NCI-H2107 treated with DMSO at 0.1 percent for 48 hours (cell line): ENCODE measurements at regions not wholly inside any gene's neighbourhood (a gene's known extent, or its start where the extent isn't known, plus 50 kb on each side); places are given as distances from the start of the nearest gene placed in this dataset.
A peak's percentile ranks its signal among the peaks of the same experiment; 100 is the strongest.
"Not testable (repeated sequence)": the region's sequence is repeated elsewhere in the genome, so short reads cannot be mapped to it uniquely, and the experiment has no call there.

Experiments
- DNase-seq: peaks from one replicate; lab custom pipeline; 2025; ENCODE audit not compliant: unreplicated experiment; lab: John Stamatoyannopoulos, UW

DNA sequence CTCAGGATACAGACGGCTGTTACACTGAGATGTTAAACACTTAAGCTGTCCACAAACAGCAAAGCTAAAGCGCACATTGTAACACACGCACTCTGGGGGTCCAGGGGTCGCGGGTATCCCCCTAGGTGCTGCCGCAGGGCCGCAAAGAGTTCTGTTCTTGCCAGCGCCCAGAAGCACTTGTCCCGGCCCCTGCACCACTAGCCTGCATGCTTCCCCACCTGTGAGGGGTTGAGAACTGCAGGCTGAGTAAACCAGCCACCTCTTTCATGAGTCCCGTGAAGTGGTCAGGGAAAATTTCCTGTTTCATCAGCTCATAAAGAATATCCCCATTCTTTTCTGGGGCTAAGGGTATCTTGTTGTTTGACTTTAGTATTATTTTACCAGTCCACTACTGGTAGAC is 154.4 kb upstream of the FBXL17 start:
- no peak for DNase-seq

DNA sequence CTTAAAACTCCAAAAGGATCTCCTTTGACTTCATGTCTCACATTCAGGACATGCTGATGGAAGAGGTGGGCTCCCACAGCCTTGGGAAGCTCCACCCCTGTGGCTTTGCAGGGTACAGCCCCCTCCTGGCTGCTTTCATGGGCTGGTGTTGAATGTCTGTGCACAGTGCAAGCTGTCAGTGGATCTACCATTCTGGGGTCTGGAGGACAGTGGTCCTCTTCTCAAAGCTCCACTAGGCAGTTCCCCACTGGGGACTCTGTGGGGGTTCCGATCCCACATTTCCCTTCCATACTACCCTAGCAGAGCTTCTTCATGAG is 150.2 kb upstream of the FBXL17 start:
- not testable (repeated sequence) for DNase-seq

DNA sequence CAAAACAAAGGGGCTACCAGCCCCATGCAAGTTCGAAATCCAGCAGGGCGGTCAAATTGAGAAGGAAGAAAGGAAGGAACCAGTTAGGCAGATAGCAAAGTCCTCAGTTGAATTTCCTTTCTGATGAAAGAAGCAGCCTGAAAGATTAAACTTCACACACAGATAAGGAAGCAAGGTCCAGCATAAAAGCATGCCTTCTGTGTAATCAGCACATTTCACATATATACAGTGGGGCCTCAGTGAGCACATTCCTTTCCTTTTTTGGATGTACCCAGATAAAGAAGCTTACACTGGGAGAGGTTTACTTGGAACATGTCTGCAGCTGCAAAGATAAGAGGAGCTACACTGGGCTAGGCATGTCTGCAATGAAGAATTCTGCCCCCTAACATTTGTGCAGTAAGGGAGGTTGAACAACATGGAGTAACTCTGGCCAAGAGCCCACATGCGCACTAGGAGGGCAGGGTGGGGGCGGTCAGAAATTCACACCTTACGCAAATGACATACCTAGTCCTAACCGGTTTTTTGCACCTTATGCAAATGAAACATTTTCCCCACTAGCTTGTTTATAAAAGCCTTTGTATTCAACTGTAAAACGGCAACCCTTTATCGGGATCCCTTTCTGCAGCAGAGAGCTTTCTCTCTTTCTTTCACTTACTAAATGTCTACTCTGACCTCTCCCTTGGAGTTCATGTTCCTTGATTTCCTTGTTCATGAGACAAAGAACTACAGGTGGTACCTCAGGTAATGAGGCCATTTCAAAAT is 149.7 kb upstream of the FBXL17 start:
- no peak for DNase-seq

DNA sequence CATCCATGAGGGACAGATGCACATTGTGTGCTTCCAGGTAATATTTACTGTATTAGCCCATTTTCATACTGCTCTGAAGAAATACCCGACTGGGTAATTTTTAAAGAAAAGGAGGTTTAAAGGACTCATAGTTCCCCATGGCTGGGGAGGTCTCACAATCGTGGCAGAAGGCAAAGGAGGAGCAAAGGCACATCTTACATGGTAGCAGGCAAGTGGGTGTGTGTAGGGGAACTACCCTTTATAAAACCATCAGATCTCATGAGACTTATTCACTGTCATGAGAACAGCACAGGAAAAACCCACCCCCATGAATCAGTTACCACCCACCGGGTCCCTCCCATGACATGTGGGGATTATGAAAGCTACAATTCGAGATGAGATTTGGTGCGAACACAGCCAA is 148.8 kb upstream of the FBXL17 start:
- no peak for DNase-seq

DNA sequence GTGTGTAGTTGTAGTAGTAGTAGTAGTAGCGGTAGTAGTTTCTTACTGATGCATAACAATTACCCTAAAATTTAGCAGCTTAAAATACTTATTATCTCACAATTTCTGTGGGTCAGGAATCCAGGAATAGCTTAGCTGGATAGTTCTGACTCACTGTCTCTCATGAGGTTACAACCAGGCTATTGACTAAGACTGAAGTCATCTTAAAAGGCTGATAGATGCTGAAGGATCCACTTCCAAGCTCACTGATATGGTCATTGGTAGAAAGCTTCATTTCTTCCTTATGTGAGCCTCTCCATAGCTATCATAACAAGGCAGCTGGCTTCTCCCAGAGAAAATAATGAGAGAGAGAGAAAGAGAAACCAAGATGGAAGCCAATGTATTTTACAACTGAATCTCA is 147.5 kb upstream of the FBXL17 start:
- no peak for DNase-seq

DNA sequence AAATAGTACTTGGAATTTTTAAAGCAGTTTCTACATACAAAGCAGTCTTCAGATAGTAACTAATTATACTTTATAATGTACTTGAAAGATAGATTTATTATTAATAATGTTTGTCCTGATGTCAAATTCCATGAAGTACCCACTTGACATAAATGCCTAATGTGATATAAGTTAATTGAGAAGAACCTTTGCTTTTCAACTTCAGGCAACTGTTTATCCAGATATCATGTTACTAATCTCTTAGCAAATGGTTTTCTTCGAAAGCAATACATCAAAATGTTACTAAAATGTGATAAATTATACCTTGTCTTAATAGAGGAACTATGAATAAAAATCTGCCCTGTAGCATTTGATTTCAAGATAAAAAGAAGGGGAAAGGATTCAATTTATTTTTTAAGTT is 146.8 kb upstream of the FBXL17 start:
- no peak for DNase-seq

DNA sequence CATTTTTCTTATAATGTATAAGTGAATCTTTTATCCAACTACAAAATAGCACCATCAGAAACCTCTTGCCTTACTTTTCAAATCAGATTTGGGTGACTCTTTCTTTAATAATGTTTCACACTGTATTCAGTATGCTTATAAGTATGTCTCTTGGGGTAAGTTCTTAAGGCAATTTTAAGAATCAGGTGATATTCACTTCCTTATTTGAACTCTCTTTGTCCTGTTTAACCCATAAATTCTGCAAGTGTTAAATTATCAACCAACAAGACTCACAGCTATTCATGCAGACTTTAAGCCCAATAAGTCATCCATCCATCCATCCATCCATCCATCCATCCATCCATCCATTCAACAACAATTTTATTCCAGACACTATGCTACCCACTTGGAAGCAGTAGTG is 142.7 kb upstream of the FBXL17 start:
- no peak for DNase-seq

DNA sequence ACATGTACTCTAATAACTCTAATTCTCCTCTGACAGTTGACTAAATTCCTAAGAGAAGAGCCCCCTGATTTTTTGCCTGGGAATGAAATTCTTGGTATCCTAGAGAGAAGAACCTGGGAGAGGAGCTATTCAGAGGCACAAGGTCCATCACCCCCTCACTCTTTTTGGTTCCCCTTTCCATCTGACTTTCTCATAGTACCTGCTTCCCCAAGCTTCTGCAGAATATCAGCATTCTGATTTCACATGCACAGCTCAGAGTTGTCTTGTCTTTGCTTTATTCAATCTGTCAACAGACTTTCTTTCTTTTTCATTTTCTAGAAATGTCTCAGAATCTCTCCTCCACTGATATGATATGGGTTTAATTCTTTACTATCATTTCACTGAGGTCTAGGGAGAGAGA is 141.5 kb upstream of the FBXL17 start:
- no peak for DNase-seq

DNA sequence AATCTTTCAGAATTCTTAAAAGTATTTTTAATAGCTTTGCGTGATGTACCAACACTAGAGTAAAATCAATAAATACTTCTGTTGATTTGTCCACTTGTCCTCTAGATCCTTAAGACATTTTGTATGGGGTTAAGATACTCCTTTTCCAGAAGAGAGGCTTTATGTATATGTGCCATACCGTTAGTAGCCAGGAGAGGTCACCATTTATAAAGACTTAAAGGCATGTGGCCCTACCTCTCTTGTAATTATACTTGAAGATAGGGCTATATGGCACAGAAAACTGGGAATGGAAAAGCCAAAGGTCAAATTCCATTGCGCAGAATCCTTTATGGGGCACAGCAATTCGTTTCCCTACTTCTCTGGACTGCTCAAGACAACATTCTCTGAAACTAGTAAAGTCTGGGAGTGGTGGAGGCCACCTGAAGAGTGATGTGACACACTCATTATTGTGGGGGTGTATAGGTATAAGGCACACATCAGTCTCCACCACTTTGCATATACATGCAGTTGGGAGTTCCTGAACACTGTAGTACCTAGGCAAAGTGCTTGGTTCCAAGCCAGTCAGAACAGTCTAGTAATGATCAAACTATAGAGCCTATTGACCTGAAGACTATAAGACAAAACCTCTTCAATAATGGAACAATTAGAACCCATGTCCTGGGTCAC is 140.1 kb upstream of the FBXL17 start:
- DNase-seq, result peak; percentile 44

DNA sequence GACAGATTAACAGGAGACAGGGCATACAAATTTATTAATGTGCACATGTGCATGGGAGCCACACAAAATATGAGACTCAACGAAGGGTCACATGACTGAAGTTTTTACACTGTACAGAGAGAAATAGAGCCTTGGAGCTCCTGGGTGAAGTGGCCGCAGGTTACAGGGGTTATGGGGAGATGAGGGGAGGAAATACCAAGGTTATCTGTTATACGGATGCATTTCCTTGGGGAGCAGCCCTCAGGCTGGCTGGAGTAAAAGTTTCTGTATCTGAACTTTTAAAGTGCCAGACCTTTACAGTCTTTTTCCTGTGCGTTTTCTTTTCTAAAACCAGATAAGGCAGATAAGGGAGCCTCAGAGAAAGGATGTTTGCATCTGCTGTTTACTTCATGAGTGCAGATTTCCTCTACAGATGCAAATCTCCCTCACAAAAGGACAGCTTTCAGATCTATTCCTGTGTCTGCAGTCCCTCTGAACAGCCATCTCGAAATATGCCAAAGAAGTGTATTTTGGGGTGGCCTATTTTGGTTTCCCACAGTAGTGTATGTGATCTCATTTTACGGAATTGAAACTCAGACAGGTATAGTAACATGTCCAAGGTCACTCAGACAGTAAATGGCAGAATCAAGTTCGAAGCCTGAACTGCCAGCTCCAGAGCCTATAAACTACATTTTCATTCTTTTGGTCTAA is 139.3 kb upstream of the FBXL17 start:
- DNase-seq, result no peak

DNA sequence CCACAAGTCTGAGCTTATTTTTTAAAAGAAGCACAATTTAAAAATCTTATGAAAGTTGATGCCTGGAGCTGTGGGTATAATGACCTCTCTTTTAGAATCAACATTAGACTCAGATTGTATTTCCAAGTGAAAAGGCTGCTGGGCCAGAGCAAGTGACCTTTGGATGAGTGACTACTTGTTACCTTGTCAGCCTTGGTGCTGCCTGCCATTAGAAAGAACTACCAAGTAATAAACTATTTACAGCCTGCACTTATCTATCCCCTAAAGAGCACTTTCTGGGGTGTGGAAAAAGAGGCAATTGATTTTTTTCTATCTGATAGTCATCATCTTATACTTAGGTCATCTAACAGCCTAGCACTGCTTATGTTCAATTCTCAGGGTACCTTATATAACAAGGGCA is 134.9 kb upstream of the FBXL17 start:
- DNase-seq, result no peak

DNA sequence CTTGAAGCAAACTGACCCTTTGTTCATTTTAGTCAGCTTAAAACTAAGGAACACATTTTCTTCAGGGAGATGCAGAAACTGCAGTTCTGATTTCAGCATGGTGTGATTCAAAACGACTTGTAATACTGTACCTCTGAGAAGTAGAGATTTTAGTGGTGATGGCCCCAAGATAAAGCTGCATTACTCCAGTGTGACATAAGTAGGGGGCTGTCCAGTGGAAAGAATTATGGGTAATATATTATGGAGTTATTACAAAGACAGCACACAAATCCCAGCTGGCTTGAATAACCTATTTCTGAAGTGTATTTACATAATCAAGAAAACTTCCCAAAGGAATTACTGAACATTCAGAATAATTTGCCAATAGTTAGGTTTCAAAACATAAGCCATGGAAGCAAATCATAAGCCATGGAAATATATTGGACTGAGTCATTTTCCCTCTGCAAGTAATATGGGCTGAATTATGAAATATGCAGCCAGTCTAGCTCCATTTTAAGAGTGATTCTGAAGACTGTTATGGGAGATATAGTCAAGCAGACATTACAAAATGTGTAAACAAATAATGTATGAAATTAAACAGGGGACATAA is 133.7 kb upstream of the FBXL17 start:
- DNase-seq, result no peak

DNA sequence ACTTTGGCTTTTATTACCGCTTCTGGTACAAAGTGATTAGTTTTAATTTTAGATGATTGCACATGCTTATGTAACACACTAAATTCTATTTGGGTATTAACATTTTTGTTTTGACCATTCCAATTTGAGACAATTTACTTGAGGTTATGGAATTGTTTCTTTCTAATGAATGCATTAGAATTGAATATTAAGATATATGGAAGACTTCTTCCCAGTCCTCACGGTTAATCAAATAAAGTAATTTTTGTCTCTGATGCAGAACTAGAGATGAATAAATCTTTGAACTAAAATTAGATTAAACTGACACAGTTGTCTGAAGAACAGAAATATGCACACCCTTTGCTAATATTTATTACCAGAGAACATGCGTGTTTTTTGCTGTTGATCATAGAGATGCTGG is 127.1 kb upstream of the FBXL17 start:
- DNase-seq, result no peak

DNA sequence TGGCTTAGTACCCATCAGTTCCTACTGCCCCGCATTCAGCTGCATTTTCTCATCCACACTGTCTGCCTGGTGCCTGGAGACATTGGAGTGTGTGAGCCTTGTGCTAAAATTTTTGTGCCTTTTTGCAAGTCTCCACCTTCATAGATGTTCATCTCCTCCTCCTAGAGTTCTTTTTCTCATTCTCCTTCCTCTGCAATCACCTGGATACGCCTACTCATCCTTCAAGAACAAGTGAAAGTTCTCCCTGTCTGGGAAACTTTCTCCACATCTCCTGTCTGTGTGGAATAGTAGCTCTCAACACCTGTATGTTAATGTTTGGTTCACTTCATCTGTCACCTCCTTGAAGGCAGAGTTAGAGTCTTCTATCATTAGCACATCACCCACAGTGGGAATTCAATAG is 125.7 kb upstream of the FBXL17 start:
- DNase-seq, result no peak

DNA sequence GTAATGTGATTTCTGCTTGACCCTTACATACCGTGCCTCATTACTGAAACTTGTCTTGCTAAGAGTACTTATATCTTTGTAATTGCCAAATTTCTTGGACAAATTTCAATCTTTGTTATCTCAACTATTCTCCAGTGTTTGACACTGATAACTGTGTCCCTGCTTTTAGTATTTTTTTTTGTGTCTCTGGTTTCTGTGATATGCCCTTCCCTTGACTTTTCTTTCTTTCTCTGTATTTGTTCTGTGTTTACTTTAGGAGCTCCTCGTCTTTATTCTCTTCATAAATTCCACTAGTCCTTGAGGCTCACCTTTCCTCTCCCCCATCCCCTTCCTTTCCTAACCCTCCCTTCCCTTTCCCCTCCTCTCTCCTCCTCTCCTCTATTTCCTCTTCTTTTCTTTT is 123.7 kb upstream of the FBXL17 start:
- DNase-seq, result no peak

DNA sequence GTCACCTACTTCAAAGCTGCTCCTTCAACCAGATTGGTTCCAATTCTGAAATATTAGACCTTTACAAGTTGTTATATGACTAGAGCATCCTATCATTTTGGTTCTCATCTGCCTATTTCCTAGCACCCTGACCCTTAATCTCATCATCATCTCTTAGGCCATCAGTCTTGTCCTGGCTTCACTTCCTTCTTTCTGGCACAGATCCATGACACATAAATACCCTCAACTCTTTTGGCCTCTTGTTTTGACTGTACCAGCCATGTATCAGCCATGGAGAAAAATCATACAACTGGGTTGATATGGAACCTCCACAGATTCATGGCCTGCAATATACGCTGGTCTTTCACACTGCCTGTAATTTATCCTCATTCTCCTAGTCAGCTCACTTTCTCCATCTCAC is 123.1 kb upstream of the FBXL17 start:
- DNase-seq, result no peak

DNA sequence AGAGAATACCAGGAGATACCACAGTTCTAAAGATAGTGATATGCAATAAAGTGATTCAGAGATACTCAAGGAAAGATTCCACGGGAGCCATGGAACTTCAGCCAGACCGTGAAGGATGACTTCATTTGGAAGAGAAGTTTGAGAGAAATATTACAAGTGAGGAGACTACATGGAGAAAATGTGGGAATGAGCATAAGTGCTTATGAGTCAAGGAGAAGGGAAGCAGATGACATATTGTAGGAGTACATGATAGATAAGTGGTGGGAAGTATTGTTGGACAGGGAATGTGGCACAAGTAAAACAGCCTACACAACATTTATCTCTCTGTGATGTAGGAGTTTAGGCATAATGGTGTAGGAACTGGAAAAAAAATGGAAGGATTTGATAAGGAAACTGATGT is 122.1 kb upstream of the FBXL17 start:
- DNase-seq, result no peak

DNA sequence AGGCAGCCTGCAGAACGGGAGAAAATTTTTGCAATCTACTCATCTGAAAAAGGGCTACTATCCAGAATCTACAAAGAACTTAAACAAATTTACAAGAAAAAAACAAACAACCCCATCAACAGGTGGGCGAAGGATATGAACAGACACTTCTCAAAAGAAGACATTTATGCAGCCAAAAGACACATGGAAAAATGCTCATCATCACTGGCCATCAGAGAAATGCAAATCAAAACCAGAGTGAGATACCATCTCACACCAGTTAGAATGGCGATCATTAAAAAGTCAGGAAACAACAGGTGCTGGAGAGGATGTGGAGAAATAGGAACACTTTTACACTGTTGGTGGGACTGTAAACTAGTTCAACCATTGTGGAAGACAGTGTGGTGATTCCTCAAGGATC is 113.7 kb upstream of the FBXL17 start:
- not testable (repeated sequence) for DNase-seq

DNA sequence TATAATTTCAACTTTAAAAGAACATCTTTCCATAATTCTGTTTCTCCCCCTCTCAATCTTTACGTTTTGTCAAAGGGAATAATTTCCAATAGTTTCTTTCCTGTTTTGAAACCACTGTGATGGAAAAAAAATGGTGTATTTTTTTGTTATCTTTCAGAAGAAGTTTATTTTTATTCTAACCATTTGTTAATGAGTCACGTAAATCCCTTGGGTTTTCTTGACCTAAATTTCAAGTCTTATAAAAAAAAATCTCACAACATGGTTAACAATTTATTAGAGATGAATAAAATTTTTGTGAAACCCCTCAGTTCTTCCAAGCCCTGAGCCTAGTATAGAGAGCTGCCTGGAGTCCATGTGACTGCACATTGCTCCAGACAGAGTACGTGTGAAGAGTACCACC is 106.1 kb upstream of the FBXL17 start:
- no peak for DNase-seq

DNA sequence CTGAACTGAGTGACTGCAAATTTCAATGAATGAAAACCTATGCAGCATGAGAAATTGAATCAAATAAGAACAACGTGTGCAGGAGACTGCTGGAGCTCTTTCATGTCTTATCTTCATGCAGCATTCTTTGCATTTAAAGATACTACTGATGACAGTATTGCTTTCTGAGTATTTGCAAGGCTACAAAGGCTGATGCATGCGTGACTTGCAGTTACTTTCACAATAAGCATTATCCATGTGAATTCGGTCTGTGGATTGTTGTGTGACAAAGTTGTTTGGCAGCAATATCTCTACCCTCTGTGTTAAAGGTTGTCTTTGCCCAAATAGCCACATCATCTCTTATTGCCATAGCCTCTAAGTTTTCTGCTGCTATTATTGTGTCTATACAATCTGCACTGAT is 102.1 kb upstream of the FBXL17 start:
- no peak for DNase-seq

DNA sequence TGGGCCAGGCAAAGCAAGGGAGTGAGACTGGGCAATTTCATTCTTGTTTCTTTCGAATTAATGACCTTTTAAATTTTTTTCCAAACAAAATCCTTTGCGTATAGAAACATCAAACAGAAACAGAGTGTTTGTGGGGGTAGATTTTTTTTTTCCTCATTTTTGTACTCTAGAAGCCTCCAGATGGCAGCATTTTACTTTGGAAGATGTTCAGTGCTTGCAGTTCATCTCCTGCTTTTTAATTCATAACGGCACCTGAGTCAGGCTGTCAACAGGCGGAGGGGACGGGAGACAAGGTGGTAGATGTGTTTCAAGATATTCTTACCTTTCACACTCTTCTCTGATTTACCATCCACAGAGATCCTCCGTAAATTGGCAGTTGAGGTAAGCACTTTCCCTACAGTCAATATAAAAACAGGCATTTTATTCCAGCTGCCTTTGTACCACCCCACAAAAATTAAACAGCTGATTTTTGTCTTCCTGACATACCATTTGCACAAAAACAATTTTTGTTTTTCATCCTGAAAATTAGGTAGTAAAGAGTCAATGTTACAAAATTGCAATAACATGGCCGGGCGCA is 99.5 kb upstream of the FBXL17 start:
- peak; percentile 4 for DNase-seq

DNA sequence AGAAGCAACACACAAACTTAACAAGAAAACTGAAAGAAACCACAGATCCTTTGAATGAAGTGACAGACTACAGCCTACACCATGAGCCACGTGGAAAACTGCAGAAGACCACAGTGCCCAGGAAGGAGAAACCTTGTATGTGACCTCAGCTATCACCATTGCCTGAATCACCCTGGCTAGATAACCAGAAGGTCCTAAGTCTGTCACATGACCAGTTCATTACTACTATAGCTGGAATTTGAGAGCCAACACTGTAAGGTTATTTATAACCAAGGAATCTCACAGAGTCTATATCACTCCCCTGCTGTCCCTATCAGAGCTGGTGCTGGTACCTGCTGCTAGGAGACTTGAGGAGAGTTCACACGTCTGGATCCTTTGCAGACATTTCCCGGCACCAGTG is 90.3 kb upstream of the FBXL17 start:
- no peak for DNase-seq
